ENCODE measurements at regions not wholly inside any gene's neighbourhood (a gene's known extent, or its start where the extent isn't known, plus 50 kb on each side); places are given as distances from the start of the nearest gene placed in this dataset.

DNA sequence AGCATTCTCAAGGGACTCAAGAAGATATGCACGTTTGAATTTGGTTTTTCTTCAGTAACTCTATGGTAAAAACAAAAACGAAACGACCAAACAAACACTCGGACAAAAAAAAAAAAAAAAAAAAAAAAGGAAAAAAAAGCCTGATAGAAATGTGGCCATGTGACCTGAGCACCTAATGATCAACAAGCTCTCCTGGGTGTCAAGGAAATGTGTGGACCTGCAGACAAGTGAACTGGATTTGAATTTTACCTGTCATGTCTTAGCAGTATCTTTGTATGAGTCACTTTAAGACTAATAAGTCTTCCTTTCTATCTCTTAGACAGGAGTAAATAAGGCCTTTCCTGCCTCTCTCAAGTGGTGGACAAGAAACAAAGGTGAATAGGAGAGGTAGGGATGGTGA lies 190.6 kb upstream of the GRIA1 start:
- TF ChIP-seq CTCF (conservative IDR thresholded peaks at IDR 0.05), result no peak
- no peak for TF ChIP-seq ZFX (IDR thresholded peaks at IDR 0.05)

All from C4-2B (cell line).